Pancreas (tissue), 10 donors: ENCODE measurements at regions not wholly inside any gene's neighbourhood (a gene's known extent, or its start where the extent isn't known, plus 50 kb on each side); places are given as distances from the start of the nearest gene placed in this dataset.
"Not testable (repeated sequence)": the region's sequence is repeated elsewhere in the genome, so short reads cannot be mapped to it uniquely, and the experiment has no call there.

Source experiments
- ATAC-seq, 4 donors: fragments of 200-7000 bp; cut with Tn5 transposase; one replicate each; pipeline versions ENCODE4 v1.8.0 to v1.9.1; 2020; ENCODE audit warnings: mild to moderate bottlenecking in 4 of 4, moderate library complexity in 4 of 4
- DNase-seq, 6 donors: peaks; one replicate each; pipeline ENCODE4 v3.0.0-alpha.2; 2020
- FAIRE-seq: peaks from 2 replicates; lab custom pipeline; 2012; peaks lifted over from hg19 to GRCh38; lab: Jason Lieb, UNC
- H3K27ac ChIP-seq, 4 donors: fragments of 200-600 bp; sonication (generic); 1 replicate in 3 of 4; 2 replicates in 1 of 4; pipeline versions ENCODE4 v1.5.0 to v1.8.0; 2020
- H3K27me3 ChIP-seq, 4 donors: fragments of 200-600 bp; one replicate each; pipeline ENCODE4 v1.8.0; 2021
- H3K36me3 ChIP-seq, 3 donors: fragments of 200-600 bp; sonication (generic) in 1 of 3; one replicate each; pipeline versions ENCODE4 v1.5.0 to v1.8.0; 2020 to 2021
- H3K4me1 ChIP-seq, 3 donors: fragments of 200-600 bp; one replicate each; pipeline ENCODE4 v1.8.0; 2021
- H3K4me3 ChIP-seq, 4 donors: fragments of 200-600 bp; sonication (generic) in 2 of 4; one replicate each; pipeline versions ENCODE4 v1.5.0 to v1.8.0; 2020 to 2021
- H3K9me3 ChIP-seq, 4 donors: fragments of 200-600 bp; one replicate each; pipeline ENCODE4 v1.8.0; 2021
- WGBS, 2 donors: extraction: QIAGEN DNeasy Blood & Tissue Kit; methylation state at CpG; one replicate each; pipeline ENCODE4 v1.1.7; 2013; 5-methylcytosine and 5-hydroxymethylcytosine counted together
- intact Hi-C, 3 donors: fragments of 100-400 bp; cut with DNase I; formaldehyde crosslinking; loops; one replicate each; pipeline versions ENCODE4 v1.11.1 to v1.14.2; 2022
- TF ChIP-seq, protein P1 (sequence below), 4 donors: fragments of 200-600 bp; sonication (generic) in 3 of 4; IDR thresholded peaks; one replicate each; pipeline versions ENCODE4 v1.5.0 to v1.8.0; 2021; ENCODE audit warnings: antibody characterized with exemption in 4 of 4
- donor health status: healthy with polysubstance abuse.
- donor health status: DM: no; HTN: no; CAD: no; lungs with moderate emphysema.
- donor health status: DM: no; HTN: no; CAD: no.
- donor health status: control.
- donor health status: control.
- donor health status: Bipolar disorder and iron deficiency.
- donor health status: DM: yes; HTN: yes; CAD: no.
- donor health status: DM: no; HTN: no; CAD: no.
- donor health status: DM: no; HTN: no; CAD: no.
- donor health status: DM: yes; HTN: yes; CAD: no.

DNA sequence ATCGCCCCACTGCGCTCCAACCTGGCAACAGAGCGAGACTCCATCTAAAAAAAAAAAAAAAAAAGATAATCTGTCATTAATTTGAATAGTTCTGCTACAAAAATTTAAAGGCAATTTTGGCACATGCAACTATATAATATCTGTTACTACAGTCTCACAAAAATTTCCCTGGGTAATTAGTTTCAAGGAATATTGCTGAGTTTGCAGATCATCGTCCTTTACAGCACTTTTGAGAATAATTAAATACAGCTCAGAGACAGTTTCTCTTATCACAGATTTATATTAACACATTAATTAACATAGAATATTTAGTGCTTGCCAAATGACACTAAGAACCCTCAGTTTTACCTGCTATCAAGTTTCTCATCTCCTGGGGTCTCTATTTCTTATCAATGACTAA, 540.4 kb upstream of the ZNF804A start:
- FAIRE-seq: no peak
- Histone ChIP-seq H3K4me3 (no peak overlapping the region), H3K9me3 (no peaks in the 10 kb centered on the region), H3K36me3 (no peaks in the 10 kb centered on the region), H3K27ac (no peak overlapping the region), H3K4me1 (peaks cover 0 to 4% (median 0%) of the 10 kb centered on the region in 3 donors), H3K27me3 (no peaks in the 10 kb centered on the region)
- DNase-seq: no peak
- TF ChIP-seq, protein P1, sequence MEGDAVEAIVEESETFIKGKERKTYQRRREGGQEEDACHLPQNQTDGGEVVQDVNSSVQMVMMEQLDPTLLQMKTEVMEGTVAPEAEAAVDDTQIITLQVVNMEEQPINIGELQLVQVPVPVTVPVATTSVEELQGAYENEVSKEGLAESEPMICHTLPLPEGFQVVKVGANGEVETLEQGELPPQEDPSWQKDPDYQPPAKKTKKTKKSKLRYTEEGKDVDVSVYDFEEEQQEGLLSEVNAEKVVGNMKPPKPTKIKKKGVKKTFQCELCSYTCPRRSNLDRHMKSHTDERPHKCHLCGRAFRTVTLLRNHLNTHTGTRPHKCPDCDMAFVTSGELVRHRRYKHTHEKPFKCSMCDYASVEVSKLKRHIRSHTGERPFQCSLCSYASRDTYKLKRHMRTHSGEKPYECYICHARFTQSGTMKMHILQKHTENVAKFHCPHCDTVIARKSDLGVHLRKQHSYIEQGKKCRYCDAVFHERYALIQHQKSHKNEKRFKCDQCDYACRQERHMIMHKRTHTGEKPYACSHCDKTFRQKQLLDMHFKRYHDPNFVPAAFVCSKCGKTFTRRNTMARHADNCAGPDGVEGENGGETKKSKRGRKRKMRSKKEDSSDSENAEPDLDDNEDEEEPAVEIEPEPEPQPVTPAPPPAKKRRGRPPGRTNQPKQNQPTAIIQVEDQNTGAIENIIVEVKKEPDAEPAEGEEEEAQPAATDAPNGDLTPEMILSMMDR (IDR thresholded peaks at IDR 0.05): no peak
- 84 to 87% methylated on average over 4 of the region's 4 CpGs for WGBS, 2 donors
- ATAC-seq: no peak
- intact Hi-C loops: no loop called here

DNA sequence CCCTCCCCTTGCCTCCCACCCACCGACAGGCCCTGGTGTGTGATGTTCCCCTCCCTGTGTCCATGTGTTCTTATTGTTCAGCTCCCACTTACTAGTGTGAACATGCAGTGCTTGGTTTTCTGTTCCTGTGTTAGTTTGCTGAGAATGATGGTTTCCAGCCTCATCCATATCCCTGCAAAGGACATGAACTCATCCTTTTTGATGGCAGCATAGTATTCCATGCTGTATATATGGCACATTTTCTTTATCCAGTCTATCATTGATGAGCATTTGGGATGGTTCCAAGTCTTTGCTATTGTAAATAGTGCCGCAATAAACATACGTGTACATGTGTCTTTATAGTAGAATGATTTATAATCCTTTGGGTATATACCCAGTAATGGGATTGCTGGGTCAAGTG, 538.1 kb upstream of the ZNF804A start:
- DNase-seq, H3K4me1 ChIP-seq, H3K4me3 ChIP-seq, H3K27ac ChIP-seq, intact Hi-C loops, H3K36me3 ChIP-seq, ATAC-seq, H3K9me3 ChIP-seq, FAIRE-seq, H3K27me3 ChIP-seq: not testable (repeated sequence)
- WGBS, 2 donors: 83 to 94% methylated on average over 3 of the region's 3 CpGs

DNA sequence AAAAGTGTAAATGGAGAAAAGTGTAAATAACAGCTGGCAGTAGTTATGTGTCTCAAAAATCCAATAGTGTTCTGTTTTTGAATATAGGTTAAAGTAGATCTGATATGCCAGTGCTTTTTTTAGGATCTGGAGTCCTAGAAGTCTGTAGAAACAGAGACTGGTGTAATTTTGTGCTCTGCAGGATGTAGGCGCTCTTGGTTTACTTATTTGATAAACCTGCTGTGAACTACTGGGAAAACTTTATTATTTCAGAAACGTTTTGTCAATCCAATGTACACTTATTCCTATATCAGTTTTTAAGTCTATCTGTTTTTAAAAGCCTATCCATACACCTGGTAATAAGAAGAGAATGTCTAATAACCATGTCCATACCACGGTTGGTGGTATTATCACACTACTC, 530.8 kb upstream of the ZNF804A start:
- ATAC-seq: peak in 1 of 4 donors; percentile 36
- DNase-seq: no peak

DNA sequence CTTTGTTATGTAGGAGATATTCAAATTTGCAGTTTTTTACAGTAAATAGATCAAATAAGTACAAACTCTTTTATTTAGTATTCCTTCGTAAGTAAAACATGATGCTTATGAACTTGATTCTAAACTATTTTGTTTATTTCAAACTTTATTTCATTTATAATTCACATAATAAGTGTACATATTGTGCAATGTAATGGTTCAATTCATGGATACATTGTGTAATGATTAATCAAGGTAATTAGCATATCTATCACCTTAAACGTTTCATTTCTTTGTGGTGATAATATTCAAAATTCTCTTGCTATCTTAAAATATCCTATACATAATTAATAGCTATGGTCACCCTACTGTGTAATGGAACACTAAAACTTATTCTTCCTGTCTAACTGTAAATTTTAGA, 525.9 kb upstream of the ZNF804A start:
- no peak overlapping the region for H3K4me3 ChIP-seq
- intact Hi-C loops: no loop called here
- H3K27me3 ChIP-seq: no peaks in the 10 kb centered on the region
- no peaks in the 10 kb centered on the region for H3K4me1 ChIP-seq
- TF ChIP-seq, protein P1 (IDR thresholded peaks at IDR 0.05): no peak
- 53 to 55% methylated on average over 2 of the region's 2 CpGs for WGBS, 2 donors
- ATAC-seq (no peak), DNase-seq (no peak), FAIRE-seq (no peak)
- H3K9me3 ChIP-seq: no peaks in the 10 kb centered on the region
- no peak overlapping the region for H3K27ac ChIP-seq
- H3K36me3 ChIP-seq: no peaks in the 10 kb centered on the region

More for the DNA sequence above, 530.8 kb upstream of the ZNF804A start:
- Histone ChIP-seq H3K4me3 (no peak overlapping the region), H3K27ac (no peak overlapping the region), H3K27me3 (no peaks in the 10 kb centered on the region), H3K4me1 (no peaks in the 10 kb centered on the region), H3K36me3 (no peaks in the 10 kb centered on the region), H3K9me3 (no peaks in the 10 kb centered on the region)
- TF ChIP-seq, protein P1 (IDR thresholded peaks at IDR 0.05): no peak
- intact Hi-C loops: no loop called here
- no peak for FAIRE-seq
- WGBS, 2 donors: 37 to 39% methylated on average over 3 of the region's 3 CpGs

DNA sequence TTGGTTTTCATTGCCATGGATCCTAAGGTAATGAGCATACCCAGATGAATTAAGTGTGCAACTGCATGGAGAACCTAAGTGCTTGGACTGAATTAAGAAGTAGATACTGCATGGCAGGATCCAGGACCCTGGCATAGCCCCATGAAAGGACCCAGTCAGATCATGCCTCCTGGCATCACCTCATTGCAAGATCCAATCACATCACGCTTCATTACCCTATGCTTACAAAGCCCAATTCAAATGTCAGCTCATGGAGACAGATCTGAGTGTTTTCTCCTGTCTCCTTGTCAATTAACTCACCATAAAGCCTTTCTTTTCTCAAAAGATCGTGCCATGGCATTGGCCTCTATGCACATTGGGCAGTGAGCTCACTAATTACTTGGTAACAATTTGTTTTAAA, 519.8 kb upstream of the ZNF804A start:
- WGBS, 2 donors: 78 to 90% methylated on average over 2 of the region's 2 CpGs
- TF ChIP-seq, protein P1 (IDR thresholded peaks at IDR 0.05): no peak
- FAIRE-seq: no peak
- no peak overlapping the region for H3K4me3 ChIP-seq
- intact Hi-C loops: no loop called here
- no peak for DNase-seq
- no peaks in the 10 kb centered on the region for H3K36me3 ChIP-seq
- no peak overlapping the region for H3K27ac ChIP-seq
- H3K27me3 ChIP-seq: no peaks in the 10 kb centered on the region
- H3K9me3 ChIP-seq: no peaks in the 10 kb centered on the region
- H3K4me1 ChIP-seq: no peaks in the 10 kb centered on the region
- ATAC-seq: no peak
